ENCODE measurements at regions not wholly inside any gene's neighbourhood (a gene's known extent, or its start where the extent isn't known, plus 50 kb on each side); places are given as distances from the start of the nearest gene placed in this dataset.
"Not testable (repeated sequence)": the region's sequence is repeated elsewhere in the genome, so short reads cannot be mapped to it uniquely, and the experiment has no call there.

DNA sequence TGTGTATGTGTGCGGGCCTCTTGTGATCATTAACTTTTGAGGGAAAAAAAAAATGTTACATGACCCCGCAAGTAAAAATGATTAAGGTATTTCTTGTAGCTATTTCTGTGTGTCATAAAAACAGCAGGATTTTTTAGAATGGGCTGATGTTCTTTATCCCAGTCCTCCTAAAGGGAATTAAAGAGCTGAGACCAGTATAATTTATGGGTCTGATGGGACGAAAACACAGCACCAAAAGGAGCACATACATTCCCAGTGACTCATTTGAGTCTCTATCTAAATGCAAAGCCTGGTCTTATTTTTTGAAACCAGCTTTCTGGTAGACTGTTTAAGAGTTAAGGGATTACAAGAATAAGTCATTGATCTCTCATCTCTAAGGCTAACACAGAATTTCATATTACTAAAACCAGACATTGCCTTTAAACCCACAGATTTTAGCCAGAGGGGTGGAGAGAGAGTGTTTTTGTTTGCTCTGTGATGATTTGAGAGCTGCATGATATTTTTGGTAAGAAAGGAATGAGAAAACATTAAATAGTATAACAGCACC is 342.3 kb upstream of the EPHA4 start:
- no peaks in the 10 kb centered on the region for H3K36me3 ChIP-seq

DNA sequence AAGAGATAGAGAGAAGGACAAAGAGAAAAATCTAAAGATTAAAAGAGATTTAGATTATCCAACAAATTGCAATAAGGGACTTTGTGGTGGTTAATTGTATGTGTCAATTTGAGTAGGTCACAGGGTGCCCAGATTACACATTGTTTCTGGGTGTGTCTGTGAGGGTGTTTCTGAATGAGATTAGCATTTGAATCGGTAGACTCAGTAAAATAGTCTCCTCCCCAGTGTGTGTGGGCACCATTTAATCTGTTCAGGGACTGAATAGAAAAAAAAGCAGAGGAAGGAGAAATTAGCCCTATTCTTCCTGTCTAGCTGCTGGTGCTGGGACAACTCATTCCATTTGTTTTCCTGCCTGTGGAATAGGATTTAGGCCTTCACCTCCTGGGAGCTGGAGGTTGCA is 339.8 kb upstream of the EPHA4 start:
- no peaks in the 10 kb centered on the region for H3K27me3 ChIP-seq
- DNase-seq: no peak
- no peaks in the 10 kb centered on the region for H3K9me3 ChIP-seq
- H3K36me3 ChIP-seq: no peaks in the 10 kb centered on the region
- no peak overlapping the region for H3K4me3 ChIP-seq

More for the DNA sequence above, 342.3 kb upstream of the EPHA4 start:
- H3K9me3 ChIP-seq: no peaks in the 10 kb centered on the region
- no peak for DNase-seq
- H3K4me3 ChIP-seq: no peak overlapping the region
- no peaks in the 10 kb centered on the region for H3K27me3 ChIP-seq

DNA sequence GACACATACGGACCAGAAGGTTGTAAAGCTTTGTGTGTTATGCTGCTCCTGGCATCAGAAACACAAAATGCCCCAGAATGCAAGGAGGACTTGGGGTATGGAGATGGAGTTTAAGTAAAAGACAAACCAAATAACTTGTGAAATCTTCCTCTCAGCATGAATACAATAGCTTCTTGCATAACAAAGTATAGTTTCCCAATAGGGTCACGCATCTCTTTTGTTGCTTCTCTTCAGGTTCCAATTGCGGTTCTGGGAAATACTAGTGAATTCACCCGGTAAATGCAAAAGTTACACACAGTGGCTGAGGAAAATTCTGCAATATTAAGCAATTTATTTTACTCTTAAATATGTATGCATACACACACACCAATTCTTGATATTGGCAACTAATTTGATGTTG is 339.2 kb upstream of the EPHA4 start:
- Histone ChIP-seq H3K9me3 (no peaks in the 10 kb centered on the region), H3K36me3 (no peaks in the 10 kb centered on the region), H3K4me3 (no peak overlapping the region), H3K27me3 (no peaks in the 10 kb centered on the region)
- no peak for DNase-seq

DNA sequence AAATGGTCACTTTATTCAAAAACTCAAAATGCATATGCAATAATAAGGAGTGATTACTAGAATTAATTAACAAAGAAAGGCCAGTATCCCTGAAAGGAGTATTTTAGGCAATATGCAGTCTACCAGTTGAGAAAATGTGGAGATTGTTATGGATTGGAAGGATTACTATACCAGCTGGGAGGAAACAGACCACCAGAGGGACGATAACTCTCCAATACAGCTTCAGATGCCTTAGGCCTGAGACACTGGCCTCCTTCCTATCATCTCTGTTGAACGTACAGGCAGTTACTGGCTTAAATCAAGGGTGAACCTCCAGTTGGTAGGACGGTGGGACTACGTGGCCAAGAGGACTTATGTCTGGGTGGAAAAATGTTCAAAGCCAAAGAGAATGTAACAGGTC is 336.4 kb upstream of the EPHA4 start:
- DNase-seq: no peak
- H3K27me3 ChIP-seq: no peaks in the 10 kb centered on the region
- H3K36me3 ChIP-seq: no peaks in the 10 kb centered on the region
- no peaks in the 10 kb centered on the region for H3K9me3 ChIP-seq
- H3K4me3 ChIP-seq: no peak overlapping the region

DNA sequence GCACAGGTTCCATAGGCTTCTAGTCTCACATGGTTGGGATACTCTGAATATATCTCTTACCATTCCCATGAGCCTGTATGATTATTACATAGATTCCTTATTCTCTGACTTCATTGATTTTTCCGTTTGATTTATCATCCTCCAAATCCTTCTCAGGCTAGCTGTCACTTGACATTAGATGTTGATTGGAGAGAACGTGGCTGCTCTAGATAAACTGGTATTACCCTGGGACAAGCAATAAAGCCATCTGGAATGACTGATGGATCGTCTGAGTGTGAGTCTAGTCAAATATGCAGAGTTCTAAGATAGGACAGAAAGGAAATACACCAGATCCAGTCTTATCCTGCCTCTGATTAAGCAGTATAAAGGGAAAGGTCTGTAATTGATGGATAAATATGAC is 325.6 kb upstream of the EPHA4 start:
- Histone ChIP-seq H3K4me3 (no peak overlapping the region), H3K36me3 (no peaks in the 10 kb centered on the region), H3K9me3 (peaks cover 2% of the 10 kb centered on the region; the same call in 1 of the 2 replicates), H3K27me3 (no peaks in the 10 kb centered on the region)
- DNase-seq: no peak

DNA sequence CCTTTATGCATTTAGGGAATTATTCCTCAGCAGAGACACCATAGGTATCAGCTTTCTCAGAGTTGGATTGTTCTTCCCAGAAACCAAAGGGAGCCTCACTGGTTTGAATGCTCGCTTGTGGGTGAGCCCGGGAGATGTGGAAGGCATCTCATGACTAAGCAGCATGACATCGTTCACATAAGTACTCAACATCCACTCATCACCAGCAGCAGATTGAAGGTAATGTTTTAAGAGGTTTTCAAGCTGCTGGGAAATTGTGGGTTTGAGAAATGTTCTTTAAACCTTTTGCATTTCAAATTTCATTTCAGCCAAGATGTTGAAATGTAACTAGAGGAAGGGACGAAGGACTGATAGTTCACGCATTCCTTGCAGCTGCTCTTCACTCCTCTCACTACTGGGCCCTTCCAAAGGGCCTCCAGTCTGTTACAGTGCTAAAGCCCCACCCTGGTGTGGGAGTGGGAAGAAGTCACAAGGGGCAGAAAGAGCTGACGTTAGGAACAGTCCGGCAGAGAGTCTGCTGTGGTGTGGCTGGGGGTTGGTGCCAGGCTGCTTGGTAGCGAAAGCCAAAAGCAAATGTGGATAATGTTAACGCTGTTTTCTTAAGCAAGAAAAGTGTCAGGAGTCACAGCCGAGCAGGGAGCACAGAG is 324.5 kb upstream of the EPHA4 start:
- peaks cover 2% of the 10 kb centered on the region; the same call in 1 of the 2 replicates for H3K9me3 ChIP-seq
- H3K27me3 ChIP-seq: no peaks in the 10 kb centered on the region
- peak; percentile 62 for DNase-seq
- H3K36me3 ChIP-seq: no peaks in the 10 kb centered on the region
- H3K4me3 ChIP-seq: no peak overlapping the region

DNA sequence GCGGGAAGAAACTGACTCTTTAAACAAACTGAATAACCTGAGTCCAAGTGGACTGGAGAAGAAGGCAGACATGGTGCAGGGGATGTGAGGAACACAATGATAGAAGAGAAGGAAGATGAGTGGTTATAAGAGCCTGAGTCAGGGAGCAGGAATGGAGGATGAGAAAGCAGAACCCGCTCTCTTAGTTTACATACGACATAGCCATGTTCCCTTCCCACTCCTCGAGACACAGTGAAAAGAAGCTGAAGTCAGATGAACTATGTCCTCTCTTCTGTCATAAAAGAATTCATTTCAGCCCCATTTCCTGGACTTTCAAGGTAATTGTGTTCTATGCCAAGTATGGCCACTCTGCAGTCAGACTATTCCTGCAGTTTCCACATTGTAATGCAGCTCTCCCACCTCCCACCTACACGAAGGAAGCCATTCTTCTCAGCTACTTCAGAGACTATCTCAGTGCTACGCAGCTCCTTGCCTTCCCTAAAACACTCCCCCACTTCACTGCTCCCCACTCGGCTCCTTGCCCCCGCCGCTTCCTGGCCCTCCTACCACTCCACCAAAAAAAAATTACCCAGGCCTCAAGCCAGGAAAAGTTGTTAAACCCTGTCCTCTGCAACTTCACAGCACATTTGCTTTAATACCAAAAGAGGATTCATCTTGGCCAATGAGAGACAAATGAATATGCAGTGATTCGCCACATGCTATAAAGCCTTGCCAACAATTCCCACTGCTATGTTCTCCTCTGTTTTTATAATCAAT is 323.4 kb upstream of the EPHA4 start:
- no peaks in the 10 kb centered on the region for H3K9me3 ChIP-seq
- peak; percentile 40 for DNase-seq
- no peaks in the 10 kb centered on the region for H3K27me3 ChIP-seq
- no peaks in the 10 kb centered on the region for H3K36me3 ChIP-seq
- H3K4me3 ChIP-seq: no peak overlapping the region

DNA sequence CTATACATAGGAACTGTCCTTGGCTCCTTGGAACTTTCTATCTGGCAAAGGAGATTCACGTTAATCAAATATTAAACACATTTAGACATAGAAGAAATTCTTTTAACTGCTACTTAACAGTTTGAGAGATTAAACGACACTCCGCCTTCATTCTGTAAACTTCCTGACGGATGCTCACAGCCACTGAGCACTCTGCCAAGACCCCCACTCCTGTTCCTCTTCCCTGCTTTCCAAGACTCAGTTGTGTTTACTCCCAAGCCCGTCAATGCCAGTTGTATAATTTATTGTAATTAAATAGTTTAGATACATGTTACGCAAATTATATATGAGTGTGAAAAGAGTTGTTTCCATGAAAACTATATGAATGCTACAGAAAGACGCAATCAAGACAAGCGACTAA is 321.4 kb upstream of the EPHA4 start:
- H3K36me3 ChIP-seq: no peaks in the 10 kb centered on the region
- no peaks in the 10 kb centered on the region for H3K27me3 ChIP-seq
- DNase-seq: no peak
- H3K9me3 ChIP-seq: no peaks in the 10 kb centered on the region
- H3K4me3 ChIP-seq: no peak overlapping the region

DNA sequence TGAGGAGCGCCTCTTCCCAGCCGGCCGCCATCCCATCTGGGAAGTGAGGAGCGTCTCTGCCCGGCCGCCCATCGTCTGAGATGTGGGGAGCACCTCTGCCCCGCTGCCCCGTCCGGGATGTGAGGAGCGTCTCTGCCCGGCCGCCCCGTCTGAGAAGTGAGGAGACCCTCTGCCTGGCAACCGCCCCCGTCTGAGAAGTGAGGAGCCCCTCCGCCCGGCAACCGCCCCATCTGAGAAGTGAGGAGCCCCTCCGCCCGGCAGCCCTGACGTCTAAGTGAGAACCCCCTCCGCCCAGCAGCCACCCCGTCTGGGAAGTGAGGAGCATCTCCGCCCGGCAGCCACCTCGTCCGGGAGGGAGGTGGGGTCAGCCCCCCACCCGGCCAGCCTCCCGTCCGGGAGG is 319.9 kb upstream of the EPHA4 start:
- not testable (repeated sequence) for DNase-seq, H3K27me3 ChIP-seq, H3K36me3 ChIP-seq, H3K4me3 ChIP-seq, H3K9me3 ChIP-seq

DNA sequence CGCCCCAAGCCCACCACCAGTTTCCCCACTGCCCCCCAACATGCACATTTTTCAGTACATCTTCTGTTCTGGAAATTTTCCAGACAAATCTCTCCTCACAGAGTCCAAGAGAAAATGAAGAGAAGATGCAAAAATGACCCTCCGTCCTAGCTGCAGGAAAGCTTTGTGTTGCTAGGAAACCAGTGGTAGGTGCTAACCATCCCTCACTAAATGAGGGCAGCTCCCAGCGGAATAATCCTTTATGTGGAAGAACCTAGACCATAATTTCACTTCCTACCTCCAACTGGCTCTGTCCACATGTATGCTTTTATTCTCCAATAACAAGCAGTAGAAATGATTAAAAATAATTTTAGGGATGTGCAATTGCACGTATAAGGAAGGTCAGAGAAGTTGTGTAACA is 311.9 kb upstream of the EPHA4 start:
- Histone ChIP-seq H3K9me3 (no peaks in the 10 kb centered on the region), H3K36me3 (no peaks in the 10 kb centered on the region), H3K4me3 (no peak overlapping the region), H3K27me3 (no peaks in the 10 kb centered on the region)
- DNase-seq: no peak

DNA sequence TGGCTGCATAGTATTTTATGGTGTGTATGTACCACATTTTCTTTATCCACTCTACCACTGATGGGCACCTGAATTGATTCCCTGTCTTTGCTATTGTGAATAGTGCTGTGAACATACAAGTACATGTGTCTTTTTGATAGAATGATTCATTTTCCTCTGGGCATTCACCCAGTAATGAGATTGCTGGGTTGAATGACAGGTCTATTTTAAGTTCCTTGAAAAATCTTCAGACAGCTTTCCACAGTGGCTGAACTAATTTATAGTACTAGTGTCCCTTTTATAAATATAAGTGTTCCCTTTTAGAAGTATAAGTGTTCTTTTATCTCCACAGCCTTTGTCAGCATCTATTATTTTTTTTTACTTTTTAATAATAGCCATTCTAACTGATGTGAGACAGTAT is 303.9 kb upstream of the EPHA4 start:
- no peaks in the 10 kb centered on the region for H3K27me3 ChIP-seq

DNA sequence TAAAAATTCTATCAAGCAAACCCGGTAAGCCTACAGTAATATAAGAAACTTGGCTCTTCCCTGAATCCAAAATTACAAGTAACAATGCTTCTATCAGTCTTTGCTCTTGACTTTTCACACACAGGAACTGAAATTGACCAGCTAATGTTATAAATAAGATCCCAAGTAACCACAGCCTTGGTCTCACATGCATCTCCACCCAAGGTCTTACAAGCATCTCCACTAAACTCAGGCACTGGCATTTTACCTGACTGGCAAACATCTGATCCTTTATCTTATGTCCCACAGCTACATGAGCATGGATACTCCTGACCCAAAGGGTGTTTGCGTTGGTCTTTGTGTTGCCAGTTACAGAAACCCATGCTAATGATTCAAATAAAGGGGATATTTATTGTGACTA is 302.3 kb upstream of the EPHA4 start:
- DNase-seq: no peak
- Histone ChIP-seq H3K36me3 (no peaks in the 10 kb centered on the region), H3K27me3 (no peaks in the 10 kb centered on the region), H3K4me3 (no peak overlapping the region), H3K9me3 (no peaks in the 10 kb centered on the region)

More for the DNA sequence above, 303.9 kb upstream of the EPHA4 start:
- H3K4me3 ChIP-seq: no peak overlapping the region
- H3K9me3 ChIP-seq: no peaks in the 10 kb centered on the region
- no peak for DNase-seq
- no peaks in the 10 kb centered on the region for H3K36me3 ChIP-seq

DNA sequence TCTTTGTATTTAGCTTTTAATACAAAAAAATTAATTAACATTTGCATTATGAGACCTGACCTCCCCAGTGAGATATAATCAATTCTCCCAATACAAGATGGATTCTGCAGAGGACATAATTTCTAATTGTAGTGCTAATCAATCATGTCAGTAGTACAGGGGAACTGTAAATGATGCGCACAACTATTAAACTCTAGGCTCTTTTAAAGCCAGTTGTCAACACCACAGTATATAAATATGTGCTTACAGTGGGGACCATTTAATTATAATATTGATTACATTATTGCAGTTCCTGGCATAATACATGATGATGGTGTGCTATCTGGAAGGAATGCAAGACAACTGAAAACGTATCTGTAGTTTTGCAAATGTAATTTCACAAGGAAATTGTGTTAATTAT is 285.6 kb upstream of the EPHA4 start:
- DNase-seq: no peak
- Histone ChIP-seq H3K4me3 (no peak overlapping the region), H3K36me3 (no peaks in the 10 kb centered on the region), H3K9me3 (no peaks in the 10 kb centered on the region), H3K27me3 (no peaks in the 10 kb centered on the region)

DNA sequence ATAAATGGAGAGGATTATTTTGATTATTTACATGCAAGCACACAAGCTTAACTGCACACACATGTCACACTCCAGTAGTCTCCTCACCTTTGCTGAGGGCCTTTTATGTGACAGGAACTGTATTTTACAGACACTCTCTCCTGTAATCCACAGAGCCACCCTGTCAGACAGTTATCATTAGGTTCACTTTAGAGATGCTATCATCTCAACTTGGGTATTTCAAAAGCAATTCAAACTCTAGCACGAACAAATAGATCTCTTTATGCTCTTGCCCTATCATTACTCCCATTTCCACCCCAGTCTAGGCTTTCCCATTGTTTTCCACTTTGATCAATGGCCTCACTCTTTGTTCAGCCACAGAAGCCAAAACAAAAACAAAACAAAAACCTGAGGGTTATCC is 281.2 kb upstream of the EPHA4 start:
- no peak overlapping the region for H3K4me3 ChIP-seq
- no peaks in the 10 kb centered on the region for H3K9me3 ChIP-seq
- H3K36me3 ChIP-seq: no peaks in the 10 kb centered on the region
- H3K27me3 ChIP-seq: no peaks in the 10 kb centered on the region
- no peak for DNase-seq

DNA sequence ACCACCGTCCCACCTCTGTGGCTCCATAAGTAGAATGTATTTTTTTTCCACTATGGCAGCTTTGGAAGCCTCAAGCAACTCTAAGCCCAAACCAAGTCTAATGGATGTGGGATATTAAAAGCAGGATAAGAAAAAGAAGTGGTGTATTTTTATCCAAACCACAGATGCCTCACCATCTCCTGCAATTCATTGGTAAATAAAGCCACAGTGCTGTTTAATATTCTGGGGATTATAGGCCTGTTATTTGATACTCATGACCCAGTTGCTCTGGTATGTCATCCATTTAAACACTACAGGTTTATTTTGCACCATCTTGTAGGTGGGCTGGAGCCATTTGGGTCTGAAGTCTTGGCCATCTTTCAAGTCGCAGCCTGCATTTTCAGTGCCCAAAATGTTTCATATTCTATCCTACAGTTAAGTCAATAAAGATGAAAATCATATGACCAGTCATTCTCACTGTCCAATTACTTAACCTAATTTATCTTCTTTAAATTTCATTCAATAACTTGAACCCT is 279.5 kb upstream of the EPHA4 start:
- Histone ChIP-seq H3K9me3 (no peaks in the 10 kb centered on the region), H3K27me3 (no peaks in the 10 kb centered on the region), H3K36me3 (no peaks in the 10 kb centered on the region), H3K4me3 (no peak overlapping the region)
- DNase-seq: peak; percentile 53

DNA sequence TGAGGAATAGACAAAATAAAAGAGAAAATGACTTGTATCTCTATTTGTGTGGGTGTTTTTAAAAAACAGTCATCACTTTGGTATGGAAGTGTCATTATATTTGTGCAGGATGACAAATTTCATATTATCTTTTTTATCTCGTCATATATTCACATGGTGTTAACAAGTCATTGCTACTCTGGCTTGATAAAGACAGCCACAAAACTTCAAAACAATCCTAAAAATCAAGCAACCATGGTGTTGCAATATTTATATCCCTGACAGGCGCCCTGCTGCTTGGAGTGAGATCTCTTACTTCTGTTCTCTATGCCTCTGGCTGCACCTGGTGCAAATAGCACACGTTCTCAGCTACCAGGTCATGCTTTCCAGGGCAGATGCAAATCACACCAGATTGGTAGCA is 278.0 kb upstream of the EPHA4 start:
- no peaks in the 10 kb centered on the region for H3K36me3 ChIP-seq
- no peak for DNase-seq
- no peaks in the 10 kb centered on the region for H3K9me3 ChIP-seq
- H3K4me3 ChIP-seq: no peak overlapping the region
- H3K27me3 ChIP-seq: no peaks in the 10 kb centered on the region

DNA sequence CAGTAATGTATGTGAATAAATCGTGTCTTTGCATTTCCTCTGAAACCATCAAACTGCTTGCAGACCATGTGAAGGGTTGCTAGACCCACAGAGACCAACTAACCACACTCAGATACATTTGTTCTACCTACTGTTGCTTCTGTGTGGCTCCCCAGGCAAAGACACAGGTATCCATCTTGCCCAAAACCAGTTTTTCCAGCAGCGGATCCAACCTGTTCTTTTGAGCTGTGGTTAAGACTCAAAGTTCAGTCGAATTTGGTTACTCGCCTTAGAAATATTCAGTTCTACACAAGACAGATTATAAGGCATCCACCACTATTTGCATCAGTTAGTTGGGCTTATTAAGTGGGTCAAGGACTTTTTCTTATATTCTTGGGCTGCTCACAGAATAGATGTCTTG is 276.2 kb upstream of the EPHA4 start:
- Histone ChIP-seq H3K27me3 (no peaks in the 10 kb centered on the region), H3K9me3 (no peaks in the 10 kb centered on the region), H3K36me3 (no peaks in the 10 kb centered on the region), H3K4me3 (no peak overlapping the region)
- no peak for DNase-seq

DNA sequence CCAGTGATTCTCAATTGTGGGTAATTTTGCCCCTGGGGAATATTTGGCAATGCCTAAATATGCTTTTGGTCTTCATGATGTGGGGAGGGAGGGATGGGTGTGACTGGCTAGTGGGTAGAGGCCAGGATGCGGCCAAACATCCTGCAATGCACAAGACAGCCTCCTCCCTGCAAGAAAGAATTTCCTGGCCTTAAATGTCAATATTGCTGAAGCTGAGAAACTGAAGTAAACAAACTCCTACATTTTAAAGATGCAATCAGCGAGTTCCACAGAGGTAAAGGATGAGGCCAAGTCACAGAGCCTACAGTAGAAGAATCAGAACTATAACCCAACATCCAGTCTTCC is 272.9 kb upstream of the EPHA4 start:
- H3K9me3 ChIP-seq: no peaks in the 10 kb centered on the region
- H3K36me3 ChIP-seq: no peaks in the 10 kb centered on the region
- no peak overlapping the region for H3K4me3 ChIP-seq
- no peaks in the 10 kb centered on the region for H3K27me3 ChIP-seq
- DNase-seq: peak; percentile 17
